GM23338 (cell line): ENCODE measurements at regions not wholly inside any gene's neighbourhood (a gene's known extent, or its start where the extent isn't known, plus 50 kb on each side); places are given as distances from the start of the nearest gene placed in this dataset.

Experiments
- ATAC-seq: fragments of 200-7000 bp; cut with Tn5 transposase; 3 replicates; pipeline ENCODE4 v1.9.1; 2020
- DNase-seq: peaks from one replicate; pipeline ENCODE4 v3.0.0-alpha.2; 2015; ENCODE audit warnings: low spot score
- H2AFZ ChIP-seq: fragments of 200-600 bp; sonication (generic); 2 replicates; pipeline ENCODE4 v1.8.0; 2016; ENCODE audit warnings: antibody characterized with exemption, mild to moderate bottlenecking, moderate library complexity
- H3F3A ChIP-seq: fragments of 200-600 bp; sonication (generic); replicated peaks from 2 replicates; pipeline ENCODE4 v1.8.0; 2017; ENCODE audit warnings: antibody characterized with exemption, mixed run types, low read depth
- H3K27ac ChIP-seq: fragments of 200-600 bp; sonication (generic); 2 replicates; pipeline ENCODE4 v1.6.1; 2016; ENCODE audit warnings: low read depth
- H3K27me3 ChIP-seq: fragments of 200-600 bp; sonication (generic); 2 replicates; pipeline ENCODE4 v1.8.0; 2016; ENCODE audit warnings: mild to moderate bottlenecking, mixed run types, moderate library complexity; ENCODE audit not compliant: insufficient read depth
- H3K36me3 ChIP-seq: fragments of 200-600 bp; sonication (generic); 2 replicates; pipeline ENCODE4 v1.8.0; 2016; ENCODE audit warnings: mild to moderate bottlenecking; ENCODE audit not compliant: insufficient read depth
- H3K4me1 ChIP-seq: fragments of 200-600 bp; sonication (generic); 2 replicates; pipeline ENCODE4 v1.8.0; 2016; ENCODE audit warnings: mild to moderate bottlenecking, moderate library complexity; ENCODE audit not compliant: insufficient read depth
- H3K4me2 ChIP-seq: fragments of 200-600 bp; sonication (generic); 2 replicates; pipeline ENCODE4 v1.7.1; 2017; ENCODE audit warnings: mixed run types
- H3K4me3 ChIP-seq: fragments of 200-600 bp; sonication (generic); 2 replicates; pipeline ENCODE4 v1.6.1; 2016; ENCODE audit warnings: mixed run types
- H3K79me2 ChIP-seq: fragments of 200-600 bp; sonication (generic); replicated peaks from 2 replicates; pipeline ENCODE4 v1.8.0; 2017; ENCODE audit warnings: mild to moderate bottlenecking; ENCODE audit not compliant: insufficient read depth
- H3K9me2 ChIP-seq: fragments of 200-600 bp; sonication (generic); 2 replicates; pipeline ENCODE4 v1.8.0; 2017; ENCODE audit not compliant: insufficient read depth
- H4K20me1 ChIP-seq: fragments of 200-600 bp; sonication (generic); replicated peaks from 2 replicates; pipeline ENCODE4 v1.8.0; 2017; ENCODE audit warnings: mild to moderate bottlenecking; ENCODE audit not compliant: insufficient read depth
- H3K27ac Mint-ChIP-seq: 2 replicates; pipeline ENCODE4 v1.8.0; 2020; ENCODE audit warnings: inconsistent platforms, mild to moderate bottlenecking, moderate library complexity, mixed read lengths
- H3K27me3 Mint-ChIP-seq: 3 replicates; pipeline ENCODE4 v1.8.0; 2022; ENCODE audit warnings: low read depth, mild to moderate bottlenecking, moderate library complexity, mixed read lengths, inconsistent platforms; ENCODE audit not compliant: insufficient read depth, poor library complexity
- H3K36me3 Mint-ChIP-seq: 3 replicates; pipeline ENCODE4 v1.8.0; 2021; ENCODE audit warnings: low read depth, mild to moderate bottlenecking, inconsistent platforms, moderate library complexity, mixed read lengths
- H3K4me1 Mint-ChIP-seq: 3 replicates; pipeline ENCODE4 v1.8.0; 2020; ENCODE audit warnings: mild to moderate bottlenecking, inconsistent platforms, mixed read lengths
- H3K4me3 Mint-ChIP-seq: 3 replicates; pipeline ENCODE4 v1.8.0; 2021; ENCODE audit warnings: moderate library complexity, mild to moderate bottlenecking, inconsistent platforms, mixed read lengths
- H3K9me3 Mint-ChIP-seq: 3 replicates; pipeline ENCODE4 v1.8.0; 2020; ENCODE audit warnings: moderate library complexity, mild to moderate bottlenecking, inconsistent platforms, mixed read lengths
- CREB1 ChIP-seq: fragments of 250-450 bp; sonication (Bioruptor Pico); IDR thresholded peaks from 2 replicates; pipeline ENCODE4 v1.5.0; 2020; ENCODE audit warnings: low read depth, mild to moderate bottlenecking, moderate library complexity
- EZH2 ChIP-seq: fragments of 200-600 bp; sonication (generic); IDR thresholded peaks from one replicate; pipeline ENCODE4 v1.8.0; 2017; ENCODE audit warnings: antibody characterized with exemption, mild to moderate bottlenecking, low read depth; ENCODE audit not compliant: unreplicated experiment
- EZH2phosphoT487 ChIP-seq: fragments of 200-600 bp; sonication (generic); IDR thresholded peaks from one replicate; pipeline ENCODE4 v1.8.1; 2018; ENCODE audit warnings: antibody characterized with exemption; ENCODE audit not compliant: unreplicated experiment
- JUNB ChIP-seq: IDR thresholded peaks from one replicate; pipeline ENCODE4 v1.6.1; 2016; ENCODE audit warnings: antibody characterized with exemption; ENCODE audit not compliant: unreplicated experiment
- NANOG ChIP-seq: IDR thresholded peaks from 2 replicates; pipeline ENCODE4 v1.6.1; 2016; ENCODE audit warnings: antibody characterized with exemption, borderline replicate concordance
- POLR2AphosphoS5 ChIP-seq: IDR thresholded peaks from 2 replicates; pipeline ENCODE4 v1.6.1; 2016; ENCODE audit warnings: antibody characterized with exemption, low read depth
- ZNF114 ChIP-seq: fragments of 250-450 bp; sonication (Bioruptor Pico); IDR thresholded peaks from 2 replicates; pipeline ENCODE4 v1.5.0; 2020; ENCODE audit warnings: mild to moderate bottlenecking, moderate library complexity
- ZNF331 ChIP-seq: fragments of 250-450 bp; sonication (Bioruptor Pico); IDR thresholded peaks from 2 replicates; pipeline ENCODE4 v1.5.0; 2020; ENCODE audit warnings: low read depth, mild to moderate bottlenecking, moderate library complexity
- TF ChIP-seq, protein P1 (sequence below): IDR thresholded peaks from one replicate; pipeline ENCODE4 v1.6.1; 2018; ENCODE audit warnings: antibody characterized with exemption; ENCODE audit not compliant: unreplicated experiment
- TF ChIP-seq, protein P2 (sequence below), 2 experiments: fragments of 200-600 bp in 1 of 2; sonication (generic) in 1 of 2; conservative IDR thresholded peaks; 2 replicates each; pipeline versions ENCODE4 v1.5.1 to v1.6.1; 2016 to 2017; ENCODE audit warnings: antibody characterized with exemption in 2 of 2, low read depth in 2 of 2, mild to moderate bottlenecking in 2 of 2, moderate library complexity in 1 of 2

DNA sequence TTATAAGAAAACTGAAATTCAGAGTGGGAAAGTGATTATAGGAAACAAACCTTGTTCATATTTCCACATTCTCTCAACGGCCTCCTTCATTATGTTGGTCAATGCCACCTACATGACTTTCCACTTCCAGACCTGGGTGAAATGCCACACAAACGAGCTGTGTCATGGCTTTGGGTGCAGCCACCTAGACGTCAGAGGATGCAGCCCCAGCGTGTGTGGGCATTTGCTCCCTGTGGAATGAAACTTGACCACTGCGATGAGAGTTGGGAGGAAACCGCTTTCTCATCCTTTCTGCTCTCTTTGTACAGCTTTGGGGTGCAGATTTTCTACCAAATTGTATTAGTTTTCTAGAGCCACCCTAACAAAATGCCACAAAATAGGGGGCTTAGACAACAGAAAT lies 291.0 kb downstream of the CYRIA start (continued):
- TF ChIP-seq CREB1 (CRISPR knock-in tag) (no peak), EZH2phosphoT487 (no peak), ZNF114 (CRISPR knock-in tag) (no peak), EZH2 (no peak), JUNB (no peak)
- TF ChIP-seq, protein P1, sequence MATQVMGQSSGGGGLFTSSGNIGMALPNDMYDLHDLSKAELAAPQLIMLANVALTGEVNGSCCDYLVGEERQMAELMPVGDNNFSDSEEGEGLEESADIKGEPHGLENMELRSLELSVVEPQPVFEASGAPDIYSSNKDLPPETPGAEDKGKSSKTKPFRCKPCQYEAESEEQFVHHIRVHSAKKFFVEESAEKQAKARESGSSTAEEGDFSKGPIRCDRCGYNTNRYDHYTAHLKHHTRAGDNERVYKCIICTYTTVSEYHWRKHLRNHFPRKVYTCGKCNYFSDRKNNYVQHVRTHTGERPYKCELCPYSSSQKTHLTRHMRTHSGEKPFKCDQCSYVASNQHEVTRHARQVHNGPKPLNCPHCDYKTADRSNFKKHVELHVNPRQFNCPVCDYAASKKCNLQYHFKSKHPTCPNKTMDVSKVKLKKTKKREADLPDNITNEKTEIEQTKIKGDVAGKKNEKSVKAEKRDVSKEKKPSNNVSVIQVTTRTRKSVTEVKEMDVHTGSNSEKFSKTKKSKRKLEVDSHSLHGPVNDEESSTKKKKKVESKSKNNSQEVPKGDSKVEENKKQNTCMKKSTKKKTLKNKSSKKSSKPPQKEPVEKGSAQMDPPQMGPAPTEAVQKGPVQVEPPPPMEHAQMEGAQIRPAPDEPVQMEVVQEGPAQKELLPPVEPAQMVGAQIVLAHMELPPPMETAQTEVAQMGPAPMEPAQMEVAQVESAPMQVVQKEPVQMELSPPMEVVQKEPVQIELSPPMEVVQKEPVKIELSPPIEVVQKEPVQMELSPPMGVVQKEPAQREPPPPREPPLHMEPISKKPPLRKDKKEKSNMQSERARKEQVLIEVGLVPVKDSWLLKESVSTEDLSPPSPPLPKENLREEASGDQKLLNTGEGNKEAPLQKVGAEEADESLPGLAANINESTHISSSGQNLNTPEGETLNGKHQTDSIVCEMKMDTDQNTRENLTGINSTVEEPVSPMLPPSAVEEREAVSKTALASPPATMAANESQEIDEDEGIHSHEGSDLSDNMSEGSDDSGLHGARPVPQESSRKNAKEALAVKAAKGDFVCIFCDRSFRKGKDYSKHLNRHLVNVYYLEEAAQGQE: no peak

DNA sequence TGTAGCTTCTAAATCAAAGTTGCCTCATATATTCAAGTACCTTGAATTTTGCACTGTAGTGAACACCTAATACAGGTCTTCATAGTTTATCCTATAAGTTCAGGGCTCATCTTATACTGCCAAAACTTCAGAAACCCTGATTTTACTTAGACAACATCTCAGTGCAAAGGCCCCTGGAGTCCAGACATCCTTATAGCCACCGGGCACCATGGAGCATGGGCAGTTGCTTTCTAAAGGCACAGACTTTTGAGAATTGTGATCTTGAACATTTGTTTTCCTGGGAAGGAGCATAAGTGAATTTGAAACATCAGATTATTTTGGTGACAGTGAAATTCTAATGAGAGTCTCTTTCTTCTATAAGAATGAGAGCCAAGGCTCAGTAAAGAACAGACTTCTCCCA lies 292.3 kb downstream of the CYRIA start:
- no peaks in the 10 kb centered on the region for H3K9me3 Mint-ChIP-seq
- no peaks in the 10 kb centered on the region for H3K36me3 Mint-ChIP-seq
- no peak overlapping the region for H2AFZ ChIP-seq
- no peaks in the 10 kb centered on the region for H3K36me3 ChIP-seq
- H3K4me3 Mint-ChIP-seq: no peak overlapping the region
- no peak overlapping the region for H3K27ac Mint-ChIP-seq
- H4K20me1 ChIP-seq: no peaks in the 10 kb centered on the region
- peaks cover 2% of the 10 kb centered on the region; the same call in 1 of the 3 replicates for H3K4me1 Mint-ChIP-seq
- no peaks in the 10 kb centered on the region for H3K79me2 ChIP-seq
- no peak for DNase-seq
- no peaks in the 10 kb centered on the region for H3K27me3 ChIP-seq
- peaks cover 5% of the 10 kb centered on the region for H3K9me2 ChIP-seq
- H3K4me1 ChIP-seq: no peaks in the 10 kb centered on the region
- H3K4me3 ChIP-seq: no peak overlapping the region
- no peaks in the 10 kb centered on the region for H3K27me3 Mint-ChIP-seq
- TF ChIP-seq ZNF331: no peak
- TF ChIP-seq, protein P2, sequence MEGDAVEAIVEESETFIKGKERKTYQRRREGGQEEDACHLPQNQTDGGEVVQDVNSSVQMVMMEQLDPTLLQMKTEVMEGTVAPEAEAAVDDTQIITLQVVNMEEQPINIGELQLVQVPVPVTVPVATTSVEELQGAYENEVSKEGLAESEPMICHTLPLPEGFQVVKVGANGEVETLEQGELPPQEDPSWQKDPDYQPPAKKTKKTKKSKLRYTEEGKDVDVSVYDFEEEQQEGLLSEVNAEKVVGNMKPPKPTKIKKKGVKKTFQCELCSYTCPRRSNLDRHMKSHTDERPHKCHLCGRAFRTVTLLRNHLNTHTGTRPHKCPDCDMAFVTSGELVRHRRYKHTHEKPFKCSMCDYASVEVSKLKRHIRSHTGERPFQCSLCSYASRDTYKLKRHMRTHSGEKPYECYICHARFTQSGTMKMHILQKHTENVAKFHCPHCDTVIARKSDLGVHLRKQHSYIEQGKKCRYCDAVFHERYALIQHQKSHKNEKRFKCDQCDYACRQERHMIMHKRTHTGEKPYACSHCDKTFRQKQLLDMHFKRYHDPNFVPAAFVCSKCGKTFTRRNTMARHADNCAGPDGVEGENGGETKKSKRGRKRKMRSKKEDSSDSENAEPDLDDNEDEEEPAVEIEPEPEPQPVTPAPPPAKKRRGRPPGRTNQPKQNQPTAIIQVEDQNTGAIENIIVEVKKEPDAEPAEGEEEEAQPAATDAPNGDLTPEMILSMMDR (conservative IDR thresholded peaks at IDR 0.05; ENCODE audit: low read depth in 2 of 2): no peak
- TF ChIP-seq POLR2AphosphoS5: no peak
- no peak for TF ChIP-seq CREB1 (CRISPR knock-in tag)
- TF ChIP-seq NANOG: no peak
- no peak overlapping the region for H3K27ac ChIP-seq
- H3F3A ChIP-seq: no peaks in the 10 kb centered on the region
- no peak for ATAC-seq
- no peak overlapping the region for H3K4me2 ChIP-seq

DNA sequence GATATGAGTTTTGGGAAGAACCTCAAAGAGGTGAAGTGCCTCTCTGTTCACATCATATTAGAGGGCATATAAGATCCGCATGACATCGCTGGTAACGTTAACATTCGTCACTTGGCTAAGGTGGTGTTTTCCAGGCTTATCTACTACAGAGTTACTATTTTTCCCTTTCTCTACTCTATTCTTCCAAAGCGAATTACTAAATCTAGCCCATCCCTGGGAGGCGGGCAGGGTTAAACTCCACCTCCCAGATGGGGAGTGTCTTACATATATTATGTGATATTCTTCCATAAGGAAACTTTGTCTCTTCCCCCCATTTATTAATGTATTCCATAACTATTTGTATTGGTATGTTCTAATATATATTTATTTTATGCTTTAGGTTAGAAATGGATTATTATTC lies 293.9 kb downstream of the CYRIA start:
- Histone ChIP-seq H3K4me1 (no peaks in the 10 kb centered on the region), H3K27ac (no peak overlapping the region), H3K27me3 (no peaks in the 10 kb centered on the region), H3F3A (no peaks in the 10 kb centered on the region), H2AFZ (no peak overlapping the region), H3K79me2 (no peaks in the 10 kb centered on the region), H3K36me3 (no peaks in the 10 kb centered on the region), H4K20me1 (no peaks in the 10 kb centered on the region), H3K9me2 (no peaks in the 10 kb centered on the region; the same call in 1 of the 2 replicates), H3K4me3 (no peak overlapping the region), H3K4me2 (no peak overlapping the region)
- no peaks in the 10 kb centered on the region for H3K9me3 Mint-ChIP-seq
- no peaks in the 10 kb centered on the region for H3K27me3 Mint-ChIP-seq
- no peak overlapping the region for H3K4me3 Mint-ChIP-seq
- DNase-seq: no peak
- no peak overlapping the region for H3K27ac Mint-ChIP-seq
- no peak for ATAC-seq
- H3K4me1 Mint-ChIP-seq: no peaks in the 10 kb centered on the region
- H3K36me3 Mint-ChIP-seq: no peaks in the 10 kb centered on the region
- no peak for TF ChIP-seq JUNB
